ENCODE measurements at regions not wholly inside any gene's neighbourhood (a gene's known extent, or its start where the extent isn't known, plus 50 kb on each side); places are given as distances from the start of the nearest gene placed in this dataset.

DNA sequence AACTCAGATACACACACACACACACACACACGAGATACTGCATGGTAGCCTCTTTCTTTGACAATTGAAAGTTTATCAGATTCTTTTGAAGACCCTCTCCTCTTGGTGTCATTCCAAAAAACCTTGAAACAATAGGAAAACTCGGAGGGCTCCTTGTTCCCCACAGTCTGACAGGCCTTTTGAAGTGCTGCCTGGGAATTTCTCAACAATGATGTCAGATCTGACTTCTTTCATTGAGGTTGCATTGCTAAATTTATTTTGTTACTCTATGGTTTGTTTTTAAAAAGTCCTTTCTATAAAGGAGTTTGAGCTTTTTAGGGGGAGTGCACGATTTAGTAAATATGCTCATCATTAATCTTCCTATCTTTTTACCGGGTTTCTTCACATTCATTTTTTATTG lies 583.9 kb downstream of the SEMA5A start:
- DNase-seq: no peak
- Mint-ChIP-seq H3K4me1 (no peaks in the 10 kb centered on the region), H3K36me3 (no peaks in the 10 kb centered on the region), H3K9me3 (peaks cover 3 to 13% (median 9%) of the 10 kb centered on the region in 8 donors), H3K27ac (no peak overlapping the region), H3K27me3 (no peaks in the 10 kb centered on the region), H3K4me3 (no peak overlapping the region)
- H3K27ac ChIP-seq (ENCODE audit: low read depth, low read length): no peak overlapping the region
- H3K27me3 ChIP-seq (ENCODE audit: insufficient read depth, low read length): no peaks in the 10 kb centered on the region
- no peak overlapping the region for H3K4me3 ChIP-seq (ENCODE audit: low read length in 2 of 2)
- intact Hi-C loops (cut with micrococcal nuclease): no loop called here
- no peaks in the 10 kb centered on the region for H3K9me3 ChIP-seq (ENCODE audit: control insufficient read depth in 1 of 2, low read length in 2 of 2)
- POLR2A ChIA-PET (ENCODE audit: partially characterized antibody): no interaction called here
- no peaks in the 10 kb centered on the region for H3K4me1 ChIP-seq (ENCODE audit: insufficient read depth, low read length)
- no peaks in the 10 kb centered on the region for H3K36me3 ChIP-seq (ENCODE audit: insufficient read depth, low read length)
- CTCF ChIA-PET (ENCODE audit: partially characterized antibody): no interaction called here

DNA sequence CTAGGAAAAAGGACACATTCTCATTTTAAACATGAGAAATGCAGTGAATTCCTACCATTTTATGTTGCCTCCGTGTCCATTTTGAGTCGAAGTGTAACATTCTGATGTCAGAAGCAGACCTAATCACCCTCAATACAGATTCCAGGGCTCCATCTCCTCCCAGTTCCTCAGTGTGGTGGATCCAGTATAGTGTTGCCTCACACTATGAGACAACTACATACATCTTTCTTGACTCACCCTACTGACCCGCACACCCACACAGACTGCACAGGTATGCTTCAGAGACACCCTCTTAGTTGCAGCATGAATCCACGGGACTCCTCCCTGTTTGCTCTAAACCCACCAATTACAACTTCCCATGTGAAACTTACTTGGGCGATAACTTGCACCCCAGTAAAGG lies 564.9 kb downstream of the SEMA5A start:
- Mint-ChIP-seq H3K27ac (no peak overlapping the region), H3K4me1 (no peaks in the 10 kb centered on the region), H3K4me3 (no peak overlapping the region), H3K9me3 (peaks cover 0 to 6% (median 4%) of the 10 kb centered on the region in 8 donors), H3K36me3 (no peaks in the 10 kb centered on the region), H3K27me3 (no peaks in the 10 kb centered on the region)
- ChIA-PET POLR2A (ENCODE audit: partially characterized antibody) (no interaction called here), CTCF (ENCODE audit: partially characterized antibody) (no interaction called here)
- Histone ChIP-seq H3K4me3 (ENCODE audit: low read length in 2 of 2) (no peak overlapping the region), H3K4me1 (ENCODE audit: insufficient read depth, low read length) (no peaks in the 10 kb centered on the region), H3K27ac (ENCODE audit: low read depth, low read length) (no peak overlapping the region), H3K27me3 (ENCODE audit: insufficient read depth, low read length) (no peaks in the 10 kb centered on the region), H3K36me3 (ENCODE audit: insufficient read depth, low read length) (no peaks in the 10 kb centered on the region), H3K9me3 (ENCODE audit: control insufficient read depth in 1 of 2, low read length in 2 of 2) (no peaks in the 10 kb centered on the region)
- intact Hi-C loops (cut with micrococcal nuclease): no loop called here
- DNase-seq: no peak

DNA sequence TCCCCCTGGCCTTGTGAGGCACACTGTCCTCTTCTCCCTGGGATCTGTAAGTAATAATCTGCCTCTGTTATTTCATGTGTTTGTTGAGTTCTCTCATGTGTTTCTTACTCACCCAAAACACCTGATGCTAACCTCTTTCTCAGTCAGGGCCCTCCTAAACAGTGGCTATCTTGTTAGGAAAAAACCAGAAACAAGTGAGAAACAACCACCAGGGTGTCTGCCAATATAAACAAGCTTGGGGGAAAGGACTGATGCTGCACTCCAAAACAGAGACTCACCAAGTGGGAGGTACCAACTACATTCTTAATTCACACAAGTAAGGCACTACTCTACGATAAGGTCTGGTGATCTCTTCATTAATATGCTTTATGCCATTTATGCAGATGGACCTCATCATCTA lies 564.4 kb downstream of the SEMA5A start:
- Mint-ChIP-seq H3K4me3 (no peak overlapping the region), H3K9me3 (peaks cover 0 to 6% (median 4%) of the 10 kb centered on the region in 8 donors), H3K27me3 (no peaks in the 10 kb centered on the region), H3K36me3 (no peaks in the 10 kb centered on the region), H3K4me1 (no peaks in the 10 kb centered on the region), H3K27ac (no peak overlapping the region)
- H3K36me3 ChIP-seq (ENCODE audit: insufficient read depth, low read length): no peaks in the 10 kb centered on the region
- no peaks in the 10 kb centered on the region for H3K27me3 ChIP-seq (ENCODE audit: insufficient read depth, low read length)
- no peaks in the 10 kb centered on the region for H3K4me1 ChIP-seq (ENCODE audit: insufficient read depth, low read length)
- no peak for DNase-seq
- POLR2A ChIA-PET (ENCODE audit: partially characterized antibody): no interaction called here
- H3K4me3 ChIP-seq (ENCODE audit: low read length in 2 of 2): no peak overlapping the region
- CTCF ChIA-PET (ENCODE audit: partially characterized antibody): no interaction called here
- intact Hi-C loops (cut with micrococcal nuclease): no loop called here
- H3K9me3 ChIP-seq (ENCODE audit: control insufficient read depth in 1 of 2, low read length in 2 of 2): no peaks in the 10 kb centered on the region
- H3K27ac ChIP-seq (ENCODE audit: low read depth, low read length): no peak overlapping the region

DNA sequence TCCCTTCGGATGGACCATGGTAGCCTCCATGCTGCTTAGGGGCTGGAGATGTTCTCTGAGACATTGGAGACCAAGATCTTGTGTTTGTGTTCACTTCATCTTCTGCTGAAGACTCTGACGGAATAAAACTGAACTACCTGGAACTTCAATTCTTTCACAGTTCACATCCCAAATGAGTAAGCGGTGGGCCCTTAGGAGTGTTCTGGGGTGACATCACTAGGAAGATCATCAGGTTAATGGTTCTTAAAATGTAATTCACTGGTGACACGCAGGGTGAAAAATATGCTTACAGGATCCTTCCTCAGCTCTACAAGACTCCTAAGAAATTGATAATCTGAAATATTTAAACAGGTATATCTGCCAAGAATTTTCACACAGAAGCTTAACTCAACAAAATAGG lies 561.5 kb downstream of the SEMA5A start:
- intact Hi-C loops (cut with micrococcal nuclease): no loop called here
- H3K27ac ChIP-seq (ENCODE audit: low read depth, low read length): no peak overlapping the region
- POLR2A ChIA-PET (ENCODE audit: partially characterized antibody): no interaction called here
- Mint-ChIP-seq H3K4me3 (no peak overlapping the region), H3K27me3 (no peaks in the 10 kb centered on the region), H3K27ac (no peak overlapping the region), H3K4me1 (no peaks in the 10 kb centered on the region), H3K9me3 (peaks cover 0 to 12% (median 5%) of the 10 kb centered on the region in 8 donors), H3K36me3 (no peaks in the 10 kb centered on the region)
- H3K27me3 ChIP-seq (ENCODE audit: insufficient read depth, low read length): no peaks in the 10 kb centered on the region
- H3K9me3 ChIP-seq (ENCODE audit: control insufficient read depth in 1 of 2, low read length in 2 of 2): no peaks in the 10 kb centered on the region
- H3K4me3 ChIP-seq (ENCODE audit: low read length in 2 of 2): no peak overlapping the region
- no peak for DNase-seq
- CTCF ChIA-PET (ENCODE audit: partially characterized antibody): no interaction called here
- no peaks in the 10 kb centered on the region for H3K4me1 ChIP-seq (ENCODE audit: insufficient read depth, low read length)
- no peaks in the 10 kb centered on the region for H3K36me3 ChIP-seq (ENCODE audit: insufficient read depth, low read length)

All from CD4-positive, alpha-beta memory T cell (primary cell).